ENCODE measurements at regions not wholly inside any gene's neighbourhood (a gene's known extent, or its start where the extent isn't known, plus 50 kb on each side); places are given as distances from the start of the nearest gene placed in this dataset.
"Not testable (repeated sequence)": the region's sequence is repeated elsewhere in the genome, so short reads cannot be mapped to it uniquely, and the experiment has no call there.

GRCh38 chr9:28502741-28503140, 929.5 kb upstream of the C9orf72 start:
- Mint-ChIP-seq H3K27ac (no peak overlapping the region), H3K4me3 (no peak overlapping the region), H3K9me3 (peaks cover 13% of the 10 kb centered on the region), H3K36me3 (ENCODE audit: low read depth) (no peaks in the 10 kb centered on the region), H3K4me1 (no peaks in the 10 kb centered on the region), H3K27me3 (ENCODE audit: insufficient read depth) (no peaks in the 10 kb centered on the region)
- WGBS, 2 experiments (ENCODE audit: insufficient coverage in 1 of 2, insufficient read length in 1 of 2): 93 to 100% methylated on average over 1 to 2 of the region's 2 CpGs
- H3K27me3 ChIP-seq (ENCODE audit: control insufficient read depth, insufficient read depth, low read length, poor library complexity, severe bottlenecking): no peaks in the 10 kb centered on the region
- TF ChIP-seq CTCF (conservative IDR thresholded peaks at IDR 0.05): no peak
- H3K4me3 ChIP-seq (ENCODE audit: low read length): no peak overlapping the region
- DNase-seq: no peak
- H3K9ac ChIP-seq (ENCODE audit: extremely low read depth, low read length, poor library complexity, severe bottlenecking): no peak overlapping the region
- no peaks in the 10 kb centered on the region for H3K4me1 ChIP-seq (ENCODE audit: control insufficient read depth, insufficient read depth, low read length)
- no peaks in the 10 kb centered on the region for H3K36me3 ChIP-seq (ENCODE audit: control insufficient read depth, insufficient read depth, low read length)
- H3K27ac ChIP-seq (ENCODE audit: low read depth, low read length): no peak overlapping the region
- H3K9me3 ChIP-seq (ENCODE audit: control insufficient read depth, low read length): peaks cover 5% of the 10 kb centered on the region

- TF ChIP-seq CTCF (conservative IDR thresholded peaks at IDR 0.05): no peak
- no peaks in the 10 kb centered on the region for H3K27me3 ChIP-seq (ENCODE audit: control insufficient read depth, insufficient read depth, low read length, poor library complexity, severe bottlenecking)
- Mint-ChIP-seq H3K27me3 (ENCODE audit: insufficient read depth) (no peaks in the 10 kb centered on the region), H3K4me3 (no peak overlapping the region), H3K36me3 (ENCODE audit: low read depth) (no peaks in the 10 kb centered on the region), H3K4me1 (no peaks in the 10 kb centered on the region), H3K9me3 (peaks cover 8% of the 10 kb centered on the region), H3K27ac (no peak overlapping the region)
- no peak for DNase-seq
- H3K4me1 ChIP-seq (ENCODE audit: control insufficient read depth, insufficient read depth, low read length): no peaks in the 10 kb centered on the region
- no peak overlapping the region for H3K27ac ChIP-seq (ENCODE audit: low read depth, low read length)
- WGBS, 2 experiments (ENCODE audit: insufficient coverage in 1 of 2, insufficient read length in 1 of 2): 89 to 96% methylated on average over 2 to 4 of the region's 4 CpGs
- H3K4me3 ChIP-seq (ENCODE audit: low read length): no peak overlapping the region
- H3K9ac ChIP-seq (ENCODE audit: extremely low read depth, low read length, poor library complexity, severe bottlenecking): no peak overlapping the region
- no peaks in the 10 kb centered on the region for H3K36me3 ChIP-seq (ENCODE audit: control insufficient read depth, insufficient read depth, low read length)
- peaks cover under 1% of the 10 kb centered on the region for H3K9me3 ChIP-seq (ENCODE audit: control insufficient read depth, low read length)
These were observed 930.3 kb upstream of the C9orf72 start for GRCh38 chr9:28503573-28503972.

GRCh38 chr9:28518439-28518838, 945.2 kb upstream of the C9orf72 start:
- Histone ChIP-seq H3K4me3 (ENCODE audit: low read length) (no peak overlapping the region), H3K27ac (ENCODE audit: low read depth, low read length) (no peak overlapping the region), H3K36me3 (ENCODE audit: control insufficient read depth, insufficient read depth, low read length) (no peaks in the 10 kb centered on the region), H3K4me1 (ENCODE audit: control insufficient read depth, insufficient read depth, low read length) (no peaks in the 10 kb centered on the region), H3K27me3 (ENCODE audit: control insufficient read depth, insufficient read depth, low read length, poor library complexity, severe bottlenecking) (no peaks in the 10 kb centered on the region), H3K9me3 (ENCODE audit: control insufficient read depth, low read length) (no peaks in the 10 kb centered on the region), H3K9ac (ENCODE audit: extremely low read depth, low read length, poor library complexity, severe bottlenecking) (no peak overlapping the region)
- 93 to 100% methylated on average over 1 to 3 of the region's 3 CpGs for WGBS, 2 experiments (ENCODE audit: insufficient coverage in 1 of 2, insufficient read length in 1 of 2)
- Mint-ChIP-seq H3K27me3 (ENCODE audit: insufficient read depth) (no peaks in the 10 kb centered on the region), H3K27ac (no peak overlapping the region), H3K4me3 (no peak overlapping the region), H3K9me3 (no peaks in the 10 kb centered on the region), H3K4me1 (peaks cover 5% of the 10 kb centered on the region), H3K36me3 (ENCODE audit: low read depth) (no peaks in the 10 kb centered on the region)
- DNase-seq: no peak
- no peak for TF ChIP-seq CTCF (conservative IDR thresholded peaks at IDR 0.05)

- WGBS, 2 experiments (ENCODE audit: insufficient coverage in 1 of 2, insufficient read length in 1 of 2): 93 to 98% methylated on average over 5 to 6 of the region's 6 CpGs
- H3K27me3 ChIP-seq (ENCODE audit: control insufficient read depth, insufficient read depth, low read length, poor library complexity, severe bottlenecking); H3K9me3 Mint-ChIP-seq; DNase-seq; H3K27ac ChIP-seq (ENCODE audit: low read depth, low read length); H3K36me3 ChIP-seq (ENCODE audit: control insufficient read depth, insufficient read depth, low read length); H3K4me1 ChIP-seq (ENCODE audit: control insufficient read depth, insufficient read depth, low read length); H3K9me3 ChIP-seq (ENCODE audit: control insufficient read depth, low read length); H3K4me1 Mint-ChIP-seq; H3K27ac Mint-ChIP-seq; H3K4me3 Mint-ChIP-seq; H3K4me3 ChIP-seq (ENCODE audit: low read length); H3K36me3 Mint-ChIP-seq (ENCODE audit: low read depth); H3K27me3 Mint-ChIP-seq (ENCODE audit: insufficient read depth); H3K9ac ChIP-seq (ENCODE audit: extremely low read depth, low read length, poor library complexity, severe bottlenecking): not testable (repeated sequence)
These were observed 951.0 kb upstream of the C9orf72 start for GRCh38 chr9:28524309-28524708.
